ENCODE measurements at regions not wholly inside any gene's neighbourhood (a gene's known extent, or its start where the extent isn't known, plus 50 kb on each side); places are given as distances from the start of the nearest gene placed in this dataset.

- TF ChIP-seq, protein P1, sequence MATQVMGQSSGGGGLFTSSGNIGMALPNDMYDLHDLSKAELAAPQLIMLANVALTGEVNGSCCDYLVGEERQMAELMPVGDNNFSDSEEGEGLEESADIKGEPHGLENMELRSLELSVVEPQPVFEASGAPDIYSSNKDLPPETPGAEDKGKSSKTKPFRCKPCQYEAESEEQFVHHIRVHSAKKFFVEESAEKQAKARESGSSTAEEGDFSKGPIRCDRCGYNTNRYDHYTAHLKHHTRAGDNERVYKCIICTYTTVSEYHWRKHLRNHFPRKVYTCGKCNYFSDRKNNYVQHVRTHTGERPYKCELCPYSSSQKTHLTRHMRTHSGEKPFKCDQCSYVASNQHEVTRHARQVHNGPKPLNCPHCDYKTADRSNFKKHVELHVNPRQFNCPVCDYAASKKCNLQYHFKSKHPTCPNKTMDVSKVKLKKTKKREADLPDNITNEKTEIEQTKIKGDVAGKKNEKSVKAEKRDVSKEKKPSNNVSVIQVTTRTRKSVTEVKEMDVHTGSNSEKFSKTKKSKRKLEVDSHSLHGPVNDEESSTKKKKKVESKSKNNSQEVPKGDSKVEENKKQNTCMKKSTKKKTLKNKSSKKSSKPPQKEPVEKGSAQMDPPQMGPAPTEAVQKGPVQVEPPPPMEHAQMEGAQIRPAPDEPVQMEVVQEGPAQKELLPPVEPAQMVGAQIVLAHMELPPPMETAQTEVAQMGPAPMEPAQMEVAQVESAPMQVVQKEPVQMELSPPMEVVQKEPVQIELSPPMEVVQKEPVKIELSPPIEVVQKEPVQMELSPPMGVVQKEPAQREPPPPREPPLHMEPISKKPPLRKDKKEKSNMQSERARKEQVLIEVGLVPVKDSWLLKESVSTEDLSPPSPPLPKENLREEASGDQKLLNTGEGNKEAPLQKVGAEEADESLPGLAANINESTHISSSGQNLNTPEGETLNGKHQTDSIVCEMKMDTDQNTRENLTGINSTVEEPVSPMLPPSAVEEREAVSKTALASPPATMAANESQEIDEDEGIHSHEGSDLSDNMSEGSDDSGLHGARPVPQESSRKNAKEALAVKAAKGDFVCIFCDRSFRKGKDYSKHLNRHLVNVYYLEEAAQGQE (IDR thresholded peaks at IDR 0.05; ENCODE audit: unreplicated experiment): no peak
- no peak for TF ChIP-seq EZH2phosphoT487 (IDR thresholded peaks at IDR 0.05; ENCODE audit: unreplicated experiment)
Observed at GRCh38 chrX:2596045-2596444, 95.0 kb upstream of the CD99 start (continued).

GRCh38 chrX:2595258-2595657, 94.5 kb upstream of the DHRSX start:
- H3K36me3 Mint-ChIP-seq (ENCODE audit: low read depth): peaks cover 14% of the 10 kb centered on the region
- H3K27ac Mint-ChIP-seq: no peak overlapping the region
- no peak overlapping the region for H3K4me3 ChIP-seq
- H3K79me2 ChIP-seq (replicated peaks; ENCODE audit: insufficient read depth): no peaks in the 10 kb centered on the region
- no peak overlapping the region for H3K27ac ChIP-seq (ENCODE audit: low read depth)
- H3K9me2 ChIP-seq (ENCODE audit: insufficient read depth): no peaks in the 10 kb centered on the region
- H3K4me1 Mint-ChIP-seq: peaks cover 20% of the 10 kb centered on the region
- H3K27me3 ChIP-seq (ENCODE audit: insufficient read depth): no peaks in the 10 kb centered on the region
- H3K9me3 Mint-ChIP-seq: peaks cover 3% of the 10 kb centered on the region
- H3K4me3 Mint-ChIP-seq: no peak overlapping the region
- ATAC-seq: no peak
- no peaks in the 10 kb centered on the region for H4K20me1 ChIP-seq (replicated peaks; ENCODE audit: insufficient read depth)
- H3K27me3 Mint-ChIP-seq (ENCODE audit: insufficient read depth, low read depth, poor library complexity): peaks cover 9% of the 10 kb centered on the region
- H3F3A ChIP-seq (replicated peaks; ENCODE audit: low read depth): peaks cover 7% of the 10 kb centered on the region; the same call in 1 of the 2 replicates
- no peak overlapping the region for H3K4me2 ChIP-seq
- H2AFZ ChIP-seq: no peak overlapping the region
- peaks cover 25% of the 10 kb centered on the region for H3K4me1 ChIP-seq (ENCODE audit: insufficient read depth)
- no peaks in the 10 kb centered on the region for H3K36me3 ChIP-seq (ENCODE audit: insufficient read depth)
- no peak for DNase-seq (ENCODE audit: low spot score)
- TF ChIP-seq EZH2phosphoT487 (IDR thresholded peaks at IDR 0.05; ENCODE audit: unreplicated experiment) (no peak), ZNF114 (CRISPR knock-in tag; IDR thresholded peaks at IDR 0.05) (no peak), NANOG (IDR thresholded peaks at IDR 0.05; ENCODE audit: borderline replicate concordance) (no peak), EZH2 (IDR thresholded peaks at IDR 0.05; ENCODE audit: low read depth, unreplicated experiment) (no peak), POLR2AphosphoS5 (IDR thresholded peaks at IDR 0.05; ENCODE audit: low read depth) (no peak), JUNB (IDR thresholded peaks at IDR 0.05; ENCODE audit: unreplicated experiment) (no peak), STAT1 (IDR thresholded peaks at IDR 0.05; ENCODE audit: unreplicated experiment) (no peak), CTCF (conservative IDR thresholded peaks at IDR 0.05; ENCODE audit: low read depth in 2 of 2) (no peak), ZNF331 (CRISPR knock-in tag; IDR thresholded peaks at IDR 0.05; ENCODE audit: low read depth) (no peak), ZNF462 (CRISPR knock-in tag; IDR thresholded peaks at IDR 0.05) (no peak)
